Endometrial microvascular endothelial cells (primary cell): ENCODE measurements at regions not wholly inside any gene's neighbourhood (a gene's known extent, or its start where the extent isn't known, plus 50 kb on each side); places are given as distances from the start of the nearest gene placed in this dataset.
"Not testable (repeated sequence)": the region's sequence is repeated elsewhere in the genome, so short reads cannot be mapped to it uniquely, and the experiment has no call there.

Experiments used
- in situ Hi-C: cut with HindIII; loops from 2 replicates; pipeline ENCODE4 v1.10.0; 2017; ENCODE audit warnings: low sequenced_read_pairs, low pct_unique_long_range_greater_than_20kb; ENCODE audit errors: inconsistent ontology term

- in situ Hi-C loops = no loop called here
Measured at GRCh38 chr10:4399556-4399955, 426.5 kb upstream of the AKR1E2 start.

GRCh38 chr10:4398602-4399001, 427.4 kb upstream of the AKR1E2 start:
- in situ Hi-C loops = no loop called here

GRCh38 chr10:4397337-4397736, 428.7 kb upstream of the AKR1E2 start:
- in situ Hi-C loops = no loop called here

- in situ Hi-C loops = no loop called here
Measured at GRCh38 chr10:4396401-4397283, 429.4 kb upstream of the AKR1E2 start.

GRCh38 chr10:4395731-4396130, 430.3 kb upstream of the AKR1E2 start:
- in situ Hi-C loops = no loop called here

- in situ Hi-C loops = not testable (repeated sequence)
Measured at GRCh38 chr10:4394455-4394854, 431.6 kb upstream of the AKR1E2 start.

GRCh38 chr10:4391683-4392082, 434.3 kb upstream of the AKR1E2 start:
- in situ Hi-C loops = no loop called here

GRCh38 chr10:4390219-4390618, 435.8 kb upstream of the AKR1E2 start:
- in situ Hi-C loops = no loop called here

- in situ Hi-C loops = no loop called here
Measured at GRCh38 chr10:4385231-4385870, 440.7 kb upstream of the AKR1E2 start.

- in situ Hi-C loops = no loop called here
Measured at GRCh38 chr10:4384245-4384644, 441.8 kb upstream of the AKR1E2 start.

- in situ Hi-C loops = no loop called here
Measured at GRCh38 chr10:4383651-4384098, 442.3 kb upstream of the AKR1E2 start.

GRCh38 chr10:4382811-4383210, 443.2 kb upstream of the AKR1E2 start:
- in situ Hi-C loops = no loop called here

GRCh38 chr10:4373612-4374011, 452.4 kb upstream of the AKR1E2 start:
- in situ Hi-C loops = no loop called here

GRCh38 chr10:4373098-4373497, 452.9 kb upstream of the AKR1E2 start:
- in situ Hi-C loops = no loop called here

- in situ Hi-C loops = no loop called here
Measured at GRCh38 chr10:4372601-4373000, 453.4 kb upstream of the AKR1E2 start.

GRCh38 chr10:4371691-4372295, 454.2 kb upstream of the AKR1E2 start:
- in situ Hi-C loops = no loop called here

GRCh38 chr10:4370376-4370775, 455.6 kb upstream of the AKR1E2 start:
- in situ Hi-C loops = no loop called here

GRCh38 chr10:4361581-4361980, 464.4 kb upstream of the AKR1E2 start:
- in situ Hi-C loops = no loop called here

GRCh38 chr10:4359003-4359402, 467.0 kb upstream of the AKR1E2 start:
- in situ Hi-C loops = no loop called here

GRCh38 chr10:4357911-4358310, 468.1 kb upstream of the AKR1E2 start:
- in situ Hi-C loops = no loop called here
